ENCODE measurements at regions not wholly inside any gene's neighbourhood (a gene's known extent, or its start where the extent isn't known, plus 50 kb on each side); places are given as distances from the start of the nearest gene placed in this dataset.
"Not testable (repeated sequence)": the region's sequence is repeated elsewhere in the genome, so short reads cannot be mapped to it uniquely, and the experiment has no call there.

GRCh38 chr6:78538002-78538401, 329.3 kb upstream of the IRAK1BP1 start:
- ATAC-seq (no peak), FAIRE-seq (no peak), DNase-seq (no peak)
- Histone ChIP-seq H3K27ac (no peak overlapping the region), H3K9me3 (peaks cover 0 to 3% (median 0%) of the 10 kb centered on the region in 4 donors), H3K4me1 (no peaks in the 10 kb centered on the region), H3K27me3 (no peaks in the 10 kb centered on the region), H3K4me3 (no peak overlapping the region), H3K36me3 (no peaks in the 10 kb centered on the region)
- TF ChIP-seq CTCF (IDR thresholded peaks at IDR 0.05): no peak
- intact Hi-C loops (cut with DNase I): no loop called here
- 66 to 69% methylated on average over 2 of the region's 2 CpGs for WGBS, 2 donors

GRCh38 chr6:78547636-78548035, 319.7 kb upstream of the IRAK1BP1 start:
- ATAC-seq; H3K9me3 ChIP-seq; H3K4me1 ChIP-seq; H3K4me3 ChIP-seq; H3K36me3 ChIP-seq; intact Hi-C loops (cut with DNase I); DNase-seq; H3K27ac ChIP-seq; H3K27me3 ChIP-seq; FAIRE-seq: not testable (repeated sequence)
- WGBS, 2 donors: 82 to 88% methylated on average over 3 of the region's 3 CpGs

- Histone ChIP-seq H3K9me3 (no peaks in the 10 kb centered on the region), H3K27ac (no peak overlapping the region), H3K27me3 (no peaks in the 10 kb centered on the region), H3K4me1 (no peaks in the 10 kb centered on the region), H3K36me3 (no peaks in the 10 kb centered on the region), H3K4me3 (no peak overlapping the region)
- FAIRE-seq (no peak), DNase-seq (no peak), ATAC-seq (no peak)
- intact Hi-C loops (cut with DNase I): no loop called here
- no peak for TF ChIP-seq CTCF (IDR thresholded peaks at IDR 0.05)
- 63 to 77% methylated on average over 2 of the region's 2 CpGs for WGBS, 2 donors
Measured at GRCh38 chr6:78551361-78551760, 316.0 kb upstream of the IRAK1BP1 start.

GRCh38 chr6:78552435-78552834, 314.9 kb upstream of the IRAK1BP1 start:
- WGBS, 2 donors: 81 to 85% methylated on average over 3 of the region's 3 CpGs
- FAIRE-seq (no peak), ATAC-seq (no peak), DNase-seq (no peak)
- Histone ChIP-seq H3K4me1 (no peaks in the 10 kb centered on the region), H3K4me3 (no peak overlapping the region), H3K36me3 (no peaks in the 10 kb centered on the region), H3K27ac (no peak overlapping the region), H3K9me3 (no peaks in the 10 kb centered on the region), H3K27me3 (no peaks in the 10 kb centered on the region)
- TF ChIP-seq CTCF (IDR thresholded peaks at IDR 0.05): no peak
- intact Hi-C loops (cut with DNase I): no loop called here

- WGBS, 2 donors: 58 to 61% methylated on average over 2 of the region's 2 CpGs
- no peak for FAIRE-seq
- no peak for DNase-seq
- Histone ChIP-seq H3K27me3 (no peaks in the 10 kb centered on the region), H3K4me1 (no peaks in the 10 kb centered on the region), H3K27ac (no peak overlapping the region), H3K4me3 (no peak overlapping the region), H3K9me3 (no peaks in the 10 kb centered on the region), H3K36me3 (no peaks in the 10 kb centered on the region)
- no peak for ATAC-seq
- intact Hi-C loops (cut with DNase I): no loop called here
- no peak for TF ChIP-seq CTCF (IDR thresholded peaks at IDR 0.05)
Measured at GRCh38 chr6:78554341-78554740, 313.0 kb upstream of the IRAK1BP1 start.

GRCh38 chr6:78559056-78559455, 308.3 kb upstream of the IRAK1BP1 start:
- no peak overlapping the region for H3K4me3 ChIP-seq
- DNase-seq: no peak
- WGBS, 2 donors: 72 to 81% methylated on average over 3 of the region's 3 CpGs
- no peak overlapping the region for H3K27ac ChIP-seq
- intact Hi-C loops (cut with DNase I): no loop called here
- H3K27me3 ChIP-seq: no peaks in the 10 kb centered on the region
- no peaks in the 10 kb centered on the region for H3K9me3 ChIP-seq
- ATAC-seq: no peak
- no peak for FAIRE-seq
- H3K36me3 ChIP-seq: no peaks in the 10 kb centered on the region
- no peaks in the 10 kb centered on the region for H3K4me1 ChIP-seq
- TF ChIP-seq CTCF (IDR thresholded peaks at IDR 0.05): no peak
